ENCODE measurements at regions not wholly inside any gene's neighbourhood (a gene's known extent, or its start where the extent isn't known, plus 50 kb on each side); places are given as distances from the start of the nearest gene placed in this dataset.

DNA sequence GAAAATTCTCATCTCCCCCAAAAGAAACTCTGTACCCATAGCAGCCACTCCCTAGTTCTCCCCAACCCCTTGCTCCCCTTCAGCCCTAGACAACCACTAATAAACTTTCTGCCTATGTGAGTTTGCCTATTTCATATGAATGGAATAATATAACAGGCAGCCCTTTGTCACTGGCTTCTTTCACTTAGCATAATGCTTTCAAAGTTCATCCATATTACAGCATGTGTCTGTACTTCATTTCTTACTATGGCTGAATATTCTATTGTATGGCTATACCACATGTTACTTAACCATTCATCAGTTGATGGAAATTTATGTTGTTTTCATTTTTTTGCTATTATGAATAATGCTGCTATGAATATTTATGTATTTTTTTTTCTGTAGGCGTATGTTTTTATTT is 442.9 kb downstream of the SLC4A3 start:
- TF ChIP-seq YY1 (tag by site-specific recombination; IDR thresholded peaks at IDR 0.05) (no peak), ZNF560 (tag by site-specific recombination; IDR thresholded peaks at IDR 0.05; ENCODE audit: borderline replicate concordance) (no peak), ZNF24 (tag by site-specific recombination; IDR thresholded peaks at IDR 0.05) (no peak), ZNF175 (tag by site-specific recombination; IDR thresholded peaks at IDR 0.05) (no peak), ZBTB7A (tag by site-specific recombination; IDR thresholded peaks at IDR 0.05; ENCODE audit: low read depth) (no peak), ZSCAN30 (tag by site-specific recombination; IDR thresholded peaks at IDR 0.05) (no peak), ZNF121 (tag by site-specific recombination; IDR thresholded peaks at IDR 0.05) (no peak), SETDB1 (IDR thresholded peaks at IDR 0.05; ENCODE audit: insufficient read length, low read length) (no peak), ZNF670 (tag by site-specific recombination; IDR thresholded peaks at IDR 0.05; ENCODE audit: low read depth) (no peak), ZNF292 (tag by site-specific recombination; IDR thresholded peaks at IDR 0.05; ENCODE audit: borderline replicate concordance, low read depth) (no peak)
- TF ChIP-seq, protein P1, sequence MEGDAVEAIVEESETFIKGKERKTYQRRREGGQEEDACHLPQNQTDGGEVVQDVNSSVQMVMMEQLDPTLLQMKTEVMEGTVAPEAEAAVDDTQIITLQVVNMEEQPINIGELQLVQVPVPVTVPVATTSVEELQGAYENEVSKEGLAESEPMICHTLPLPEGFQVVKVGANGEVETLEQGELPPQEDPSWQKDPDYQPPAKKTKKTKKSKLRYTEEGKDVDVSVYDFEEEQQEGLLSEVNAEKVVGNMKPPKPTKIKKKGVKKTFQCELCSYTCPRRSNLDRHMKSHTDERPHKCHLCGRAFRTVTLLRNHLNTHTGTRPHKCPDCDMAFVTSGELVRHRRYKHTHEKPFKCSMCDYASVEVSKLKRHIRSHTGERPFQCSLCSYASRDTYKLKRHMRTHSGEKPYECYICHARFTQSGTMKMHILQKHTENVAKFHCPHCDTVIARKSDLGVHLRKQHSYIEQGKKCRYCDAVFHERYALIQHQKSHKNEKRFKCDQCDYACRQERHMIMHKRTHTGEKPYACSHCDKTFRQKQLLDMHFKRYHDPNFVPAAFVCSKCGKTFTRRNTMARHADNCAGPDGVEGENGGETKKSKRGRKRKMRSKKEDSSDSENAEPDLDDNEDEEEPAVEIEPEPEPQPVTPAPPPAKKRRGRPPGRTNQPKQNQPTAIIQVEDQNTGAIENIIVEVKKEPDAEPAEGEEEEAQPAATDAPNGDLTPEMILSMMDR (tag by site-specific recombination; IDR thresholded peaks at IDR 0.05): no peak
- TF ChIP-seq, protein P2, sequence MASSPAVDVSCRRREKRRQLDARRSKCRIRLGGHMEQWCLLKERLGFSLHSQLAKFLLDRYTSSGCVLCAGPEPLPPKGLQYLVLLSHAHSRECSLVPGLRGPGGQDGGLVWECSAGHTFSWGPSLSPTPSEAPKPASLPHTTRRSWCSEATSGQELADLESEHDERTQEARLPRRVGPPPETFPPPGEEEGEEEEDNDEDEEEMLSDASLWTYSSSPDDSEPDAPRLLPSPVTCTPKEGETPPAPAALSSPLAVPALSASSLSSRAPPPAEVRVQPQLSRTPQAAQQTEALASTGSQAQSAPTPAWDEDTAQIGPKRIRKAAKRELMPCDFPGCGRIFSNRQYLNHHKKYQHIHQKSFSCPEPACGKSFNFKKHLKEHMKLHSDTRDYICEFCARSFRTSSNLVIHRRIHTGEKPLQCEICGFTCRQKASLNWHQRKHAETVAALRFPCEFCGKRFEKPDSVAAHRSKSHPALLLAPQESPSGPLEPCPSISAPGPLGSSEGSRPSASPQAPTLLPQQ (tag by site-specific recombination; IDR thresholded peaks at IDR 0.05): no peak
